Left renal pelvis (tissue), 4 donors: ENCODE measurements at regions not wholly inside any gene's neighbourhood (a gene's known extent, or its start where the extent isn't known, plus 50 kb on each side); places are given as distances from the start of the nearest gene placed in this dataset.
"Not testable (repeated sequence)": the region's sequence is repeated elsewhere in the genome, so short reads cannot be mapped to it uniquely, and the experiment has no call there.

Experiments used
- DNase-seq, 4 donors: peaks; one replicate each; pipeline ENCODE4 v3.0.0-alpha.2; 2013; ENCODE audit warnings: low read depth in 4 of 4, low spot score in 3 of 4

DNA sequence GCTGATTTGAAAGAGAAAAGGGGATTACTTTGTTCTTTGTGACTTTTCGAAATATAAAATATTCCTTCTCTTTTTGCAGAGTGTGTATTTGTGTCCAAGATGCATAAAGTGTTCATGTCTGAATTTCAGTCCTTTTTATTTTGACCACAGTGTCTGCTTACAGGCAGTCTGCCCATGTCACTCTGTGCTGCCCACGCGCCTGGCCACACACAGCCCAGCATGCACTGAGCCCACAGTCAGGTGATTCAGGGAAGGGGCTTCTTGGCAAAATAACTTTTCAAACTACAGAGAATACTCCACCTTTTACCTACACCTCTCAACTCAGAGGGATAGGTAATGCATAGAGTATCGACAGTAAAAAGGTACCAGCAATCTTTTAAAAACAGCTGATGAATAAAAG lies 142.5 kb upstream of the TRPC4 start:
- no peak for DNase-seq

DNA sequence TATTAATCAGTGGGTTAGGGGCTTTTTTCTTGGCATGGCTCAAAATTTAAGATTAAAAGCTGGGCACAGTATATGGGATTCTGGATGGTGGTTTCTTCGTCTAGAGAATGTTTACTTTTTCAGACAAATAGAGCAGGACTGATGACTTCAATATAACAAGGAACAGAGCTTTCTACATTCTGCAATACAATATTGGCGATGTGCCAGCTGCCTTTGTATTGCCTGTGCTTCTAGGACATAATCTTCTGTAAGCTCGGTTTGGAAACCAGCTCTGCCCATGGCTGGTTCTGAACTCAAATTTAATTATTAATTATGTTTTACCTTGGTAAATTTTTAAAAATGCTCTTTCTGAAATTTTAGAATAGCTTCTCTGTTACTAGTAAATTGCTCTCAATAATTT lies 139.1 kb upstream of the TRPC4 start:
- DNase-seq = no peak

DNA sequence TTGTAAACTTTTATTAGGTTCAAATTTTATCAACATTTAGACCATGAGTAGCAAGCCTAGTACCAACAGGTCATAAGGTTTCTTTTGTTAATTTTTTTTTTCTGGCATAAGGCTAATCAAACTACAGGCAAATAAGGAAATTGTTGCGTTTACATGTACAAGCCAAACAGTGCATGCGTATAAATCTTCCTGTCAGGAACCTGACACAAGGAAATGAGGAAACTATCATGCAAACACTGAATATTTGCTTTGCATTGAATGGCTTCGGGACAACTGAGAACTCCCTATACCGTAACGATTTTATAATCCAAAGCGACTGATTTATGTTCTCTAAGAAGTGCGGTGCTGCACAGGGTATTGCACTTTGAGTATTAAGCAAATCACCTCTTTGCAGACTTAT lies 133.0 kb upstream of the TRPC4 start:
- peak in 1 of 4 donors; percentile 35 for DNase-seq

DNA sequence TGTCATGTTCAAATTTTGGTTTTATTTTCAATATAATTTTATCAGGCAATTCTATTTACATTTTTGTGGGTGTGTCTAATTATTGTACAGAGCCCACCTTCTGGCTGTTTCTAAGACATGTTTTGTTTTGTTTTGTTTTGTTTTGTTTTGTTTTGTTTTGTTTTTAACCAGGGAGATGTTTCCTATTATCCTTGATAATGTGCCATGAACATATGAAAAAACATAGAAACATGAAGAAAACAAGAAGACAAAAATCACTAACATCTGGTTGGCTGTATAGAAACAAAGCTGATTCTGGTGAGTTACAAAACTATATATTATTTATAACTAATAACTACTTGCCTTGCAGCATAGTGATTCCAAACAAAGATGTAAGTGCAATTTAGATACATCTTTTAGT lies 128.1 kb upstream of the TRPC4 start:
- DNase-seq = no peak

DNA sequence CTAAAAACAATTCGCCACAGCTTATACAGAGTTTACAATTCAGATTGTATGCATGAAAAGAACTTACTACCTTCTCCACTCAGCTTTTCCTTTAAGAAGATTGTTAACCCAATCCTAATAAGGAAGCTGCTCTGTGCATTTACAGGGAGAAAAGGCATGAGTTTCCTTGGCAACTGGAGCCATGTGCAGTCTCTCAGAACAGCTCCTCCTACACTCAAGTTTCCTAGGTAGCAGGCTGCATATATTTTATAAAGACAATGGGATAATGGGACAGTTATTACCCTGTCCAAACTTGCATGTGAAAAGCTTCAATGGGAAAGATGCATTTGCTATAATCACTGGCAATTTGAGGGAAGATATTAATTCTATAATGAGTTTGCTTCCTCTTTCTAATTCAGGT lies 125.5 kb upstream of the TRPC4 start:
- DNase-seq = peak in 2 of 4 donors; percentile 16 to 41

DNA sequence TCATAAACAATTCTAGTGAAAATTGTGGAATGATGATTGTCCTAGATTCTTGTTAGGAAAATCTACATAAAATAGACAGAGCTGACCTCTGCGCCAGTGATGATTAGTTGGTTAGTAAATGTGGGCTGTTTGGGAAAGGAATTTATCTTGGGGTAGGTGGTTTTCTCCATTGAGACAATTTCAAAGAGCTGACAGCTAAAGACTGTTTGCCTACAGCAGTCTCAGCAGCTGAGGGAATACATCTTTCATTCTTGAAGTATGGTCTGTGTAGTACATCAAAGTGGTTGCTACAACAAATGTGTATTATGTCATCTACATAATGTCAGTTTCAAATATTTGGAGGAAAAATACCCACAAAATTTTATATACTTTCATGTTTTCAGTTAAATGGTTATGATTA lies 117.2 kb upstream of the TRPC4 start:
- no peak for DNase-seq

DNA sequence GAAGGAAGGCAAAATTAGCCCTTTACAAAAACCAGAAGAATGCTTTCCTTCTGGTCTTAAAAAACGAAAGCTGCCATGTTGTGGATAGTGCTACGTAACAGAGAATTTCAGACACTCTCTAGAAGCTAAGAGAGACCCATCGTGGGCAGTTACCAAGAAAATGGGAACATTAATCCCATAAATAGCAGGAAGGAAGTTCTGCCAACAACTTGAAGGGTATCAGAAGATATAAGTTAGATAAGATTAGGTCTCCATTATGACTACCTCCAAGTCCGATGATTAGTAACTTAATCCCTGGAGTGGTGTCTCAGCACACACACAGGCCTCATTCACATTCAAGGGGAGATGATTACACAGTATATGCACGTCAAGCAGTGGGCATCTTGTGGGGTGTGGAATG lies 115.7 kb upstream of the TRPC4 start:
- no peak for DNase-seq

DNA sequence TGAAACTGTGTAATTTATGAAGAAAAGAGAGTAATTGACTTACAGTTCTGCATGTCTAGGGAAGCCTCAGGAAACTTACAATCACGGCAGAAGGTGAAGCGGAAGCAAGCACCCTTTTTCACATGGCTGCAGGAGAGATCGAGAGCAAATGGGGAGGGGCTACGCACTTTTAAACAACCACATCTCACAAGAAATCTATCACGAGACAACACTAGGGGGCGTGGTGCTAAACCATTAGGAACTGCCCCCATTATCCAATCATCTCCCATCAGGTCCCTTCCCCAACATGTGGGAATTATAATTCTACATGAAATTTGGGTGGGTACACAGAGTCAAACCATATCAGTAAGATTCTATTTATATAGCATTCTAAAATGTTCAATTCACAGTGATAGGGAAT lies 114.8 kb upstream of the TRPC4 start:
- no peak for DNase-seq

DNA sequence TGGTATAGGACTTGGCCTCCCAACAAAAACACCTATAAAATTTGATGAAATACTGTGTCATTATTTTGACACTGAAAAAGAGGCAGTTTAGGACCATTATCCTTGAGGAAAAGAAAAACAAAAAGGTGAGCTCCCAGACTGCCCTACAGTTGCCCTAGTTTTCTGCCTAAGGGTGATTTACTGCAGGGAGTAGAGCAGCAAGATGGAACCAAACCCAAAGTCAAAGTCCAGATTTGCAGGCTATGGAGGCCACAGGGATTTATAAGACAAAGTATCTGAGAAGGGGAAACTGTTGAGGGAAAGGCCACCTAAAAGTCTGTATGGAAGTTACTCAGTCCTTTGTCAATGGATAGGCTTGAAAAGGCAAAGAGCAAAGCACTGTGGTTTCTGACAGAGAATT lies 112.4 kb upstream of the TRPC4 start:
- no peak for DNase-seq

DNA sequence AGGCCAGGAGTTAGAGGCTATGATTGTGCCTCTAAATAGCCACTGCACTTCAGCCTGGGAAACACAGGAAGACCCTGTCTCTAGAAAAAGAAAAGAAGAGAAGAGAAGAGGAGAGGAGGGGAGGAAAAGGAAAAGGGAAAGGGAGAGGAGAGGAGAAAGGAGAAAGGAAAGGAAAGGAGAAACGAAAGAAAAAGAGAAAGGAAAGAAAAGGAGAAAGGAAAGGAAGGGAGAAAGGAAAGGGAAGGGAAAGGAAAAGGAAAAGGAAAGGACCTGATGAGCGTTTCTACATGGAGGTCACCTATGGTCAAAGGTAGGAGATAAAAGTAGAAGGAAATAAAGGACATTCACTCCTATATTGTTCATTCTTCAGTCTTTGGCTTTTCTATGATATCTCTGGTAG lies 109.1 kb upstream of the TRPC4 start:
- no peak for DNase-seq

DNA sequence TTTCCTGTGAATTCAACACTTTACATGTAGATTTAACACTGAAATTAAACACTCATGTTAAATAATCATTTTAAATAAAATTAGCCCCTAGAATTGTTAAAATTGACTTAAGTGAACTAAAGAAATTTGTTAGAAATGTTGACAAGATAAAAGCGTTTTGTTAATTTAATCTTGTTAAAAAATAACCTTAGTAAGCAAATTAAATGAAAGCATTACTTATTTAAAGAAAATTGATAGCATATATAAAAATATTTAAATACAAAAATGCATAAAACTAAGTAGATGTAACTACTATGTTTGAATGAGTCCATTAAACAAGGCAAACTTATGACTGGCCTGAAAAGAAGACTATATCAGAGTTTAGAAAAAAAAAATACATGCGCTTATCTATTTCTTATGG lies 99.0 kb upstream of the TRPC4 start:
- DNase-seq = no peak

DNA sequence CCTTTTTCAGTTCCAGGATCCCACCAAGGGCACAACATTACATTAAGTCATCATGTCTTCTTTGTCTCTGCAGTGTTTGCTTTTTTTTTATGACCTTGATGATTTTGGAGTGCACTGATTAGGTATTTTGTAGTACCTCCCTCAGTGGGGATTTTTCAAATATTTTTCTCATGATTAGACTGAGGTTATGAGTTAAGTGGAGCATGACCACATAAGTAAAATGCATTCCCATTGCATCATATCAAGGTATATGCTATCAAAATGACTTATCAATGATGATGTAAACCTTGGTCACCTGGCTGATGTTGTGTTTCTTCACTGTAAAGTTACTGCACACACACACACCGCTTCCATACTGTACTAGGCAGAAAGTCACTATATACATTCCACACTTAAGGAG lies 96.7 kb upstream of the TRPC4 start:
- DNase-seq = no peak

DNA sequence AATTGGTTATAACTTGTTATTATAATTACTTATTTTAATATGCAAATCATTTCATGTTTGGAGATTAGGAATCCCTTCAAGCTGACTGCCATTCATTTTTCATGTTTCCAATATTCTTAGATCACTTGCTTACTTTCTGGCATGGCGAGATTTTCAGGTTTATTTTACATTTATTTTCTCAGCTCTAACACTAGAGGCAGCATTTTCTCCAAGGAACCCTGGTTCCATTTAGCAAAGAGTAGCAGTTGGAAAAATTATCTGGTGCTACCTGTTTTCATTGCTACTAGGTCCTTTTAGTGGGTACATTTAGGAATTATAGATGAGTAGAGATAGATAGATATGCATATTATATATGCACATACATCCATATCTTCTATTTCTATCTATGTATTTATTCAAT lies 90.9 kb upstream of the TRPC4 start:
- no peak for DNase-seq

DNA sequence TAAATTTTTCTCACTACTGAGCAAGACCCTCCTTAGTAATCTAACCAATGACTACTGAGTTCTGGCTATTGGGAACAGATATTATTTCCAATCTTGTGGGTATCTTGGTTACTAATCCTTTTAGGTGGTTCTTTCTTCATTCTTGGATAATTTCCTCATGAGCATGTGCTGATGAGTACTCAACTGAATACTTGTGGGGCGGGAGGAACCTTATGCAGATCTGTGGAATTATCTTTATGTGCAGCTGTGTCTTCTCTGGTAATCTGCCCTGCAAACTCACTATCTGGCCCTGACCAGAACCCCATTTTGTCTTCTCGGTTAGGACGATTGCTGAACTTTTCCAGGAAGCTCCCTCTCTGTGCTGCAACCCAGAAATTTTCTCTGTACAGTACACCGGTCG lies 89.7 kb upstream of the TRPC4 start:
- DNase-seq = no peak

DNA sequence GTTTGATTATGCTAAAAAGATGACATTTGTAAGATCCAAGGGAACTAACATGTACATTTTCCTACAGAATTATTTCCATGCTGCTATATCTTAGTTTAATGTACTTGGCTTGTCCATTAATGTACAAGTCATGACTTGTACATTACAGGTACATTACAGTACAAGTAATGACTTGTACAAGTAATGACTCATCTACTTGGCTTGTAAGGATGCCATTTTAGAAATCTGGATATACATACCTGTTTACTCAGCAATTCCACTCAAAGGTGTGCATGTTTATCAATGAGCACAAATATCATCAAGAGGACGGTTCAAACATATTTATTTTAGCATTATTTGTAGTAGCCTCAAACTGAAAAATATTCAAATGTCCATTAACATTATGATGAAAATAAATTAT lies 87.0 kb upstream of the TRPC4 start:
- no peak for DNase-seq

DNA sequence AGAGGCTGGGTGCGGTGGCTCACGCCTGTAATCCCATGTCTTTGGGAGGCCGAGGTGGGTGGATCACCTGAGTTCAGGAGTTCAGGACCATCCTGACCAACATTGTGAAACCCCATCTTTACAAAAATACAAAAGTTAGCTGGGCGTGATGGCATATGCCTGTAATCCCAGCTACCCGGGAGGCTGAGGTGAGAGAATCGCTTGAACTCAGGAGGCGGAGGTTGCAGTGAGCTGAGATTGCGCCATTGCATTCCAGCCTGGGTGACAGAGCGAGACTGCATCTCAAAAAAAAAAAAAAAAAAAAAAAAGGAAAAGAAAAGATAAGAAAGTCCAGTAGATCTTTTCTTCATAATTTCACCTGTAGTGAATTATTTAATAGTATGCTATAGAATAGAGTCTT lies 85.0 kb upstream of the TRPC4 start:
- not testable (repeated sequence) for DNase-seq

DNA sequence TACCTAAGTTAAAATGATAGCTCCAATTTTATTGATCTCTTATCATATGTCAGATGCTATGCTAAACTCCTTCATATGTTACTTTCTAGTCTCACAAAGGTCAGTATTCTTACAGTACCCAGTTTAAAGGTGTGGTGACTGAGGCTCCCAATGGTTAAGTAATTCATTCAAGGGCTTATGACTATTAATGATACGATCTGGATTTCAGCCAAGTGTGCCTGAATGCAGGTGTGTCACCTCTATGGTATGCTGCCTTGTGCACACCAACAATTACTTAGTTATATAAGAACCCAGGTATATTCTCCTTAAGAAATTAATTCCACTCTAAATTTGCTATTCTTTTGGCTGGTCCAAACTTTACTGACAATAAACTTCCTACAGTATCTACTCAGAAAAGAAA lies 84.6 kb upstream of the TRPC4 start:
- no peak for DNase-seq

DNA sequence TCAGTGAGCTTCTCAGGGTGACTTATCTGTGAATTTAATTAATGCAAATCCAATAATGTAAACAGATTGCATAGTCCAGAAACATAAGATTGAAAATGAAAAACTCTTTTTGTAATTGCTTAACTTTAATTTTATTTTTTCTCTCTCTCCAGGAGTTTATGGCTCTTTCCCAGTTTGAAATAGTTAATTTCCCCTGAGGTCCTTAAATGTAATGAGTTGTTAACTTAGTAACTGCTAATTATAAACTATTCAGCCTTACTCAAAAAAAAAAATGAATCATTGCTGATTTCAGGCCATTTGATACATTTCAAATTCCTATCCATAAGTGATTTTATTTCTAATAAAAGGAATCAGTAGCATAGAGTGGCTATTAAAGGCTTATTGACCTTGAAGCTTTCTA lies 84.1 kb upstream of the TRPC4 start:
- DNase-seq = no peak

DNA sequence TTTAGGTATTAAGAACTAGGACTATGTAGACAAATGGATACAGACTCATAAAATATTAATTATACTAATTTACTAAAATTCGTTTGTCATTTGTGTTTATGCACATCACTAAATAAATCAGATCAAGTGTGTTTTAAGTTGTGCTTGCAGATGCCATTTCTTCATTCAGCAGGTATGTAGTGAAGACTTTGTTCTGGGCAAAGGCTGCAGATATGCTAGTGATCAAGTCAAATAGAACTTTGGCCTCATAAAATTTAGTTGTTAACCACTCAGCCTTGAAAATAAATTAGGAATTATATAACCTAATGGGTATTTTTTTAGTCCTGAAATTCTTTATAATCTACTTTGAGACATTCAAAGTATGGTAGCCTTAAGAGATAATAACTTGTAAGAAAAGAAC lies 80.4 kb upstream of the TRPC4 start:
- no peak for DNase-seq

DNA sequence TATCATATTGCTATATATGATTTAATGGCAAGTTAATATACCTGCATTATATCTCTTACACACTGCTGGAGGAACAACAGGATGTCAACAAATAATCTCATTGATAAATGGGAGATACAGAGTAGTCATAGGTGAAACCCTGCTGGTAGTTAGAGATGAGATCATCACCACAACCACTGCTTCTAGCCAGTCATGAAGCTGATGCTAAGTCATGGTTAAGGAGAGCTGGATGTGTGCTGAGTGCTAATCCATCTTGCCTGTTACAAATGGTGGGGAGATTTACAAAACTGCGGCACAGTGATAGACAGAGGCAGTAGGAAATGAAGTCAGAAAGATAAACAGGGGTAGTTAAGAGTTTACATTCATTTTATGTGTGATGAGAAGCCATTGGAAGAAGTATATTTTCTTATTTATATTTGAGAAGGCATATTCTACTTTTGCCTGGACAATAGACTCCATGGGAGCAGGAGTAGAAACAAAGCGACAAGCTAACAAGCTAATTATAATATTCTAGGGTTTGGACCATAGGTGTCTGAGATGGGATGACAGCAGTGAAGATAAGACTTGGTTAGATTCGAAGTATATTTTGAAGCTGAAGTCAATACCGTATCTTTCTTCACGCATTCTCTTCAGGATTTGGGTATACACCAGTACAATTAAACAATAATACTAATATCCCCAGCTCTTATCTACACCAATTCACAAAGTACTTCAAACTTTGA lies 78.0 kb upstream of the TRPC4 start:
- no peak for DNase-seq

DNA sequence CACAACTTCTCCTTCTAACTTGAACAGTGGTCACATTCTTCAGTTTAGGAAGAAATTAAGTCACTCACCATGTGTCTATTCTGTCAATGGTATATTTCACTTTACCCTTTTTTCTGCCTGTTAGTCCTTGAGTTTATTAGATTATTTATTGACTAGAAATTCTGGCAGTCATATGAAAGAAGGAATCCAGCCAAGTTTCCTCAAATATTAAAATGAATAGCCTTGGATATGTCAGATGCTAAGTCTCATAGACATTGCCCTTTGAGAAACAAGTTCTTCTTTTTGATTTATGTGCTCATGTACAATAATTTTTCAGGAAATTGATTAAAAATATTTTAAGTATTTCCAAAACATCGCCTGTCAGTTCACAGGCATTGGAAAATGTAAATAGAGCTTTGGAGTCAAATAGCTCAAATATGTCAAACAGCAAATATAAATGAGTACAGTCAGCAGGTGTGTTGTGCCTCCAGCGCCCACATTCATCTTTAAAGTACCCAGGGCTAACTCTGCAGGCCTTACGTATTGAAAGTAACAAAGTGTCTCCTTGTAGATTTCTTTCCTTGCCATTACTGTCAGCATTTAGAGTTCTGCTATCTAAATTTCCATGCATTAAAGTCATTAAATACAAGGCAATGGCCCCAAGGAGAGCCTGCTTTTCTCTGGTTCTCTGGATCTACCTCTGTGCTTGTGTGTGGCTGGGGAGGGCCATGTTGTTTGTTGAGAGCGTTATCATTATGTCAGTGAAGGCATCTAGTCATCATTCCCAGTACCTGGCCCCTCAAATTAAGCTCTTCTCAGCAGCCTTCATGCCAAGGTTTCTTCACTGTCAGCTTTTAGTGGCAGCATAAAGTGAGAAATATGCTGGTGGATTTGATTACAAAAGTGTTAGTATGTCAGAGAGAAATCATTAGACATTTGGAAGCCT lies 76.3 kb upstream of the TRPC4 start:
- no peak for DNase-seq

DNA sequence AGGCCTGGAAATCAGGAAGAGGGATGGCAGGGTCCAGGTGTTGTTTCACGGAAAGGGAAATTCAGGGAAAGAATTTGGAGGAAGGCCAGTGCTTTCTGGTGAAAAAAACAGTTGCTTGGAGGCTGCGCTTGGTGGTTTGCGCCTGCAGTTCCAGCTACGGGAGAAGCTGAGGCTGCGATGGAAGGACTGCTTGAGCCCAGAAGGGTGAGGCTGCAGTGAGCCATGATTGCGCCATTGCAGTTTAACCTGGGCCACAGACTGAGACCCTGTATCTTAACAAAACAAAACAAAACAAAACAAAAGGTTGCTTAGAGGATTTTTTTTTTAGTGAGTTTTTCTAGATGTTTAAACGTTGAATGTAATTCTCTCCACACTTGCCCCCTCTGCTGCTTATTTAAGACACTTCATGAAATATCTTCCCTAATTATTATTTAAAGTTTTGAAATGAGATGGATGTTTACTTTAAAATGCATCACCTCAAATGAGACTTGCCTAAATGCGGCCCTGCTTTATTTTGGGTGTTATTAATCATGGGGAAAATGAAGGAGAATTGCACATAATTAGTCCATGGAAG lies 75.4 kb upstream of the TRPC4 start:
- no peak for DNase-seq
